CD14-positive monocyte (primary cell): ENCODE measurements at regions not wholly inside any gene's neighbourhood (a gene's known extent, or its start where the extent isn't known, plus 50 kb on each side); places are given as distances from the start of the nearest gene placed in this dataset.

ENCODE experiments used
- DNase-seq, 3 donors: peaks; one replicate each; pipeline ENCODE4 v3.0.0-alpha.2; 2011 to 2022
- H2AFZ ChIP-seq: 2 replicates; pipeline ENCODE4 v1.6.0; 2012; ENCODE audit warnings: mild to moderate bottlenecking, low read depth, low read length, inconsistent platforms; ENCODE audit not compliant: insufficient read depth, poor library complexity, severe bottlenecking
- H3K27ac ChIP-seq, 2 donors: 1 replicate in 1 of 2; 2 replicates in 1 of 2; pipeline ENCODE4 v1.5.1; 2012 to 2013; ENCODE audit warnings: low read length in 2 of 2, control low read depth in 1 of 2, inconsistent platforms in 1 of 2, low read depth in 1 of 2, mild to moderate bottlenecking in 1 of 2
- H3K27me3 ChIP-seq, 2 donors: one replicate each; pipeline versions ENCODE4 v1.6.0 to v1.6.1; 2011 to 2013; ENCODE audit warnings: low read length in 2 of 2; ENCODE audit not compliant: control insufficient read depth in 2 of 2, insufficient read depth in 2 of 2
- H3K36me3 ChIP-seq, 2 donors: replicated peaks in 1 of 2; 1 replicate in 1 of 2; 2 replicates in 1 of 2; pipeline versions ENCODE4 v1.5.1 to v1.6.1; 2012 to 2013; ENCODE audit warnings: low read length in 2 of 2, control low read depth in 1 of 2, inconsistent platforms in 1 of 2, mild to moderate bottlenecking in 1 of 2; ENCODE audit not compliant: insufficient read depth in 2 of 2, control insufficient read depth in 1 of 2
- H3K4me1 ChIP-seq, 2 donors: 1 replicate in 1 of 2; 2 replicates in 1 of 2; pipeline versions ENCODE4 v1.5.1 to v1.6.1; 2012 to 2013; ENCODE audit warnings: low read length in 2 of 2, control low read depth in 1 of 2, inconsistent platforms in 1 of 2, mild to moderate bottlenecking in 1 of 2, moderate library complexity in 1 of 2; ENCODE audit not compliant: insufficient read depth in 2 of 2, control insufficient read depth in 1 of 2
- H3K4me2 ChIP-seq: replicated peaks from 2 replicates; pipeline ENCODE3; 2012; ENCODE audit warnings: low read length, moderate library complexity, mild to moderate bottlenecking; ENCODE audit not compliant: poor library complexity, severe bottlenecking; ENCODE audit errors: extremely low read depth
- H3K4me3 ChIP-seq, 3 experiments: fragments of 200-600 bp in 1 of 3; sonication (generic) in 1 of 3; replicated peaks in 1 of 3; 1 replicate in 2 of 3; 2 replicates in 1 of 3; pipeline ENCODE4 v1.5.1; 2011 to 2013; ENCODE audit warnings: low read length in 3 of 3, mild to moderate bottlenecking in 3 of 3, control low read depth in 2 of 3, low read depth in 2 of 3, inconsistent platforms in 1 of 3, moderate library complexity in 1 of 3
- H3K79me2 ChIP-seq: 2 replicates; pipeline ENCODE4 v1.6.0; 2012; ENCODE audit warnings: mild to moderate bottlenecking, control low read depth, inconsistent platforms, low read length, moderate library complexity; ENCODE audit not compliant: insufficient read depth
- H3K9ac ChIP-seq: 2 replicates; pipeline ENCODE4 v1.6.0; 2017; ENCODE audit warnings: low read length, mild to moderate bottlenecking; ENCODE audit not compliant: insufficient read depth, poor library complexity, severe bottlenecking
- H3K9me3 ChIP-seq, 2 donors: replicated peaks in 1 of 2; 1 replicate in 1 of 2; 2 replicates in 1 of 2; pipeline versions ENCODE4 v1.5.1 to v1.6.1; 2012 to 2013; ENCODE audit warnings: low read length in 2 of 2, control low read depth in 1 of 2; ENCODE audit not compliant: control insufficient read depth in 1 of 2, insufficient read depth in 1 of 2
- H4K20me1 ChIP-seq: 2 replicates; pipeline ENCODE4 v1.6.0; 2012; ENCODE audit warnings: mild to moderate bottlenecking, low read length, control low read depth, moderate library complexity; ENCODE audit not compliant: insufficient read depth
- H3K27ac Mint-ChIP-seq, 7 donors: one replicate each; pipeline ENCODE4 v1.8.0; 2020; ENCODE audit warnings: mild to moderate bottlenecking in 7 of 7, mixed read lengths in 7 of 7, moderate library complexity in 6 of 7, inconsistent platforms in 2 of 7
- H3K27me3 Mint-ChIP-seq, 3 donors: one replicate each; pipeline ENCODE4 v1.8.0; 2021 to 2022; ENCODE audit warnings: low read depth in 3 of 3, mild to moderate bottlenecking in 3 of 3, mixed read lengths in 3 of 3, moderate library complexity in 3 of 3, inconsistent platforms in 1 of 3
- H3K36me3 Mint-ChIP-seq, 2 donors: one replicate each; pipeline ENCODE4 v1.8.0; 2020; ENCODE audit warnings: mixed read lengths in 2 of 2, inconsistent platforms in 1 of 2, mild to moderate bottlenecking in 1 of 2
- H3K4me1 Mint-ChIP-seq: one replicate; pipeline ENCODE4 v1.8.0; 2020; ENCODE audit warnings: mild to moderate bottlenecking, mixed read lengths
- H3K4me3 Mint-ChIP-seq, 2 donors: one replicate each; pipeline ENCODE4 v1.8.0; 2020; ENCODE audit warnings: mild to moderate bottlenecking in 2 of 2, mixed read lengths in 2 of 2, moderate library complexity in 1 of 2
- H3K9me3 Mint-ChIP-seq, 7 donors: one replicate each; pipeline ENCODE4 v1.8.0; 2020 to 2022; ENCODE audit warnings: mixed read lengths in 7 of 7, mild to moderate bottlenecking in 6 of 7, moderate library complexity in 6 of 7, inconsistent platforms in 2 of 7
- WGBS: methylation state at CpG from one replicate; pipeline ENCODE4 v1.1.5; 2013; ENCODE audit warnings: missing lambda C conversion rate; ENCODE audit not compliant: insufficient coverage; 5-methylcytosine and 5-hydroxymethylcytosine counted together
- intact Hi-C, 2 donors: fragments of 100-400 bp; cut with micrococcal nuclease; formaldehyde crosslinking; loops; one replicate each; pipeline versions ENCODE4 v1.15.0 to v1.15.1; 2023
- TF ChIP-seq, protein P1 (sequence below): fragments of 200-600 bp; IDR thresholded peaks from one replicate; pipeline ENCODE4 v1.8.0; 2022; ENCODE audit warnings: antibody characterized with exemption, mild to moderate bottlenecking

DNA sequence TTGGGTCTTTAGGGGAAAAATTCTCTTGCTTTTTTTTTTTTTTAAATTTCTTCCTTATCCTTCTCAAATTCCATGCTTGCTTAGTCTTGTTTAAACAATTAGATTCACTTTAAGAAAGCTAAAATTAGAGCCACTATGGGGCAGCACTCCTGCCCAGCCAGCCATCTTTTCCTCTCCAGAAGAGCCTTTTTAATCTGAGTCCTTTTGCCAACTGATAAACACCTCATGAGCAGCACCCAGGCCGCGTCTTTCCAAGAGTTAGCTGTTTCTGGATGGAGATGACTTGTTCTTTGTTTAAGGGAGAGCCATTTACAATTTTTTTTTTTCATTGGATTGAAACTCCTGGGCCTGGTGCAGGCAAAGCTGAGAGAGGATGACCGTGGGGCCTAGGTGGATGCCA is 53.3 kb upstream of the TSPAN2 start:
- H3K27ac Mint-ChIP-seq: no peak overlapping the region
- no peaks in the 10 kb centered on the region for H3K36me3 Mint-ChIP-seq
- TF ChIP-seq, protein P1, sequence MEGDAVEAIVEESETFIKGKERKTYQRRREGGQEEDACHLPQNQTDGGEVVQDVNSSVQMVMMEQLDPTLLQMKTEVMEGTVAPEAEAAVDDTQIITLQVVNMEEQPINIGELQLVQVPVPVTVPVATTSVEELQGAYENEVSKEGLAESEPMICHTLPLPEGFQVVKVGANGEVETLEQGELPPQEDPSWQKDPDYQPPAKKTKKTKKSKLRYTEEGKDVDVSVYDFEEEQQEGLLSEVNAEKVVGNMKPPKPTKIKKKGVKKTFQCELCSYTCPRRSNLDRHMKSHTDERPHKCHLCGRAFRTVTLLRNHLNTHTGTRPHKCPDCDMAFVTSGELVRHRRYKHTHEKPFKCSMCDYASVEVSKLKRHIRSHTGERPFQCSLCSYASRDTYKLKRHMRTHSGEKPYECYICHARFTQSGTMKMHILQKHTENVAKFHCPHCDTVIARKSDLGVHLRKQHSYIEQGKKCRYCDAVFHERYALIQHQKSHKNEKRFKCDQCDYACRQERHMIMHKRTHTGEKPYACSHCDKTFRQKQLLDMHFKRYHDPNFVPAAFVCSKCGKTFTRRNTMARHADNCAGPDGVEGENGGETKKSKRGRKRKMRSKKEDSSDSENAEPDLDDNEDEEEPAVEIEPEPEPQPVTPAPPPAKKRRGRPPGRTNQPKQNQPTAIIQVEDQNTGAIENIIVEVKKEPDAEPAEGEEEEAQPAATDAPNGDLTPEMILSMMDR: no peak
- H4K20me1 ChIP-seq: no peaks in the 10 kb centered on the region
- H3K4me2 ChIP-seq: no peak overlapping the region
- no peaks in the 10 kb centered on the region for H3K36me3 ChIP-seq
- H3K4me1 Mint-ChIP-seq: peaks cover 5% of the 10 kb centered on the region
- H3K79me2 ChIP-seq: no peaks in the 10 kb centered on the region
- peaks cover 10 to 23% (median 11%) of the 10 kb centered on the region in 3 donors for H3K27me3 Mint-ChIP-seq
- intact Hi-C loops: loop anchor here in 1 of 2 donors (5.0 kb wide), 1 partner anchor 455 kb away; no protein-coding TSS in a partner anchor
- H3K27ac ChIP-seq: no peak overlapping the region
- no peak for DNase-seq
- H3K9me3 ChIP-seq: no peaks in the 10 kb centered on the region
- no peak overlapping the region for H3K4me3 Mint-ChIP-seq
- H3K27me3 ChIP-seq: peaks cover 7 to 10% of the 10 kb centered on the region in 2 donors
- no peaks in the 10 kb centered on the region for H3K4me1 ChIP-seq
- H2AFZ ChIP-seq: no peak overlapping the region
- WGBS: 83% methylated on average over 2 of the region's 3 CpGs
- peaks cover 0 to 5% (median 0%) of the 10 kb centered on the region in 7 donors for H3K9me3 Mint-ChIP-seq
- no peak overlapping the region for H3K9ac ChIP-seq
- no peak overlapping the region for H3K4me3 ChIP-seq

DNA sequence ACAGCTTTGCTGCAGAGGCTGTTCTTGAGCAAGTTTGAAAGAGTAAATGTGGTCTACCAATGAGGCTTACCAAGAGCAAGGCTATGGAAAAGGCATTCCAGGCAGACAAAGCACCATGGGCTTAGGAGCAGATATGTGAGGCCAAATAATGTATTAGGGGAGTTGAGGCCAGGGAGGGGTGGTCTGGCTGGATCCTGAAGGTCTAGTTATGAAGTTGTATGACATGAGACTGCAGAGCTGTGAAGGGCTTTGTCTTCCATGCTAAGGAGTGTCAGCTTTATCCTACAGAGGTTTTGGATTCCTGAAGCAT is 51.8 kb upstream of the TSPAN2 start:
- Histone ChIP-seq H3K79me2 (no peaks in the 10 kb centered on the region), H3K27me3 (peaks cover under 1 to 2% of the 10 kb centered on the region in 2 donors), H3K9ac (no peak overlapping the region), H3K4me2 (no peak overlapping the region), H3K27ac (no peak overlapping the region), H3K9me3 (no peaks in the 10 kb centered on the region), H3K4me1 (no peaks in the 10 kb centered on the region), H2AFZ (no peak overlapping the region), H3K36me3 (no peaks in the 10 kb centered on the region), H3K4me3 (no peak overlapping the region), H4K20me1 (no peaks in the 10 kb centered on the region)
- DNase-seq: no peak
- H3K27me3 Mint-ChIP-seq: peaks cover 4 to 12% (median 4%) of the 10 kb centered on the region in 3 donors
- TF ChIP-seq, protein P1: no peak
- no peak overlapping the region for H3K4me3 Mint-ChIP-seq
- intact Hi-C loops: loop anchor here in 1 of 2 donors (5.0 kb wide), 1 partner anchor 456 kb away; no protein-coding TSS in a partner anchor
- H3K27ac Mint-ChIP-seq: no peak overlapping the region
- H3K9me3 Mint-ChIP-seq: peaks cover 0 to 3% (median 0%) of the 10 kb centered on the region in 7 donors
- no peaks in the 10 kb centered on the region for H3K36me3 Mint-ChIP-seq
- H3K4me1 Mint-ChIP-seq: peaks cover 4% of the 10 kb centered on the region
